SU-DHL-6 (cell line): ENCODE measurements at regions not wholly inside any gene's neighbourhood (a gene's known extent, or its start where the extent isn't known, plus 50 kb on each side); places are given as distances from the start of the nearest gene placed in this dataset.

Experiments
- H2AFZ ChIP-seq: fragments of 200-600 bp; sonication (generic); 2 replicates; pipeline ENCODE4 v1.6.1; 2014; ENCODE audit warnings: low read depth, mild to moderate bottlenecking, moderate library complexity, mixed read lengths, antibody characterized with exemption, low read length; ENCODE audit not compliant: severe bottlenecking
- H3F3A ChIP-seq: fragments of 200-600 bp; shearing (Covaris generic); 2 replicates; pipeline ENCODE4 v1.6.0; 2016; ENCODE audit warnings: antibody characterized with exemption, mild to moderate bottlenecking; ENCODE audit not compliant: insufficient read depth
- H3K27ac ChIP-seq: fragments of 200-600 bp; sonication (generic); 2 replicates; pipeline ENCODE4 v1.5.1; 2016; ENCODE audit warnings: low read depth, mild to moderate bottlenecking, low read length, moderate library complexity, mixed read lengths
- H3K27me3 ChIP-seq: fragments of 200-600 bp; sonication (generic), shearing (Covaris generic); 2 replicates; pipeline ENCODE4 v1.6.0; 2014; ENCODE audit warnings: mild to moderate bottlenecking, low read length
- H3K36me3 ChIP-seq: fragments of 200-600 bp; sonication (generic); 2 replicates; pipeline ENCODE4 v1.6.1; 2014; ENCODE audit warnings: mild to moderate bottlenecking, low read length, mixed read lengths
- H3K4me2 ChIP-seq: fragments of 300-600, 200-600 bp; shearing (Covaris generic), sonication (generic); 2 replicates; pipeline ENCODE4 v1.6.0; 2014; ENCODE audit warnings: low read length, low read depth, mild to moderate bottlenecking; ENCODE audit not compliant: poor library complexity, severe bottlenecking
- H3K4me3 ChIP-seq: fragments of 200-600 bp; sonication (generic); 2 replicates; pipeline ENCODE4 v1.5.1; 2014; ENCODE audit warnings: antibody characterized with exemption, low read length, mild to moderate bottlenecking, mixed read lengths; ENCODE audit not compliant: insufficient read depth, poor library complexity, severe bottlenecking
- H3K79me2 ChIP-seq: fragments of 200-600 bp; sonication (generic); 2 replicates; pipeline ENCODE4 v1.6.1; 2014; ENCODE audit warnings: mild to moderate bottlenecking, low read length, moderate library complexity; ENCODE audit not compliant: insufficient read depth
- H3K9ac ChIP-seq: fragments of 200-600 bp; sonication (generic); 2 replicates; pipeline ENCODE4 v1.7.0; 2014; ENCODE audit warnings: mild to moderate bottlenecking, low read length
- H3K9me2 ChIP-seq: fragments of 200-600 bp; sonication (generic); replicated peaks from 2 replicates; pipeline ENCODE4 v1.6.1; 2014; ENCODE audit warnings: low read length; ENCODE audit not compliant: insufficient read depth
- H3K9me3 ChIP-seq: fragments of 200-600 bp; sonication (generic); 2 replicates; pipeline ENCODE4 v1.6.1; 2014; ENCODE audit warnings: low read length, mixed read lengths; ENCODE audit not compliant: insufficient read depth
- H4K20me1 ChIP-seq: fragments of 200-600 bp; sonication (generic); 2 replicates; pipeline ENCODE4 v1.6.1; 2014; ENCODE audit warnings: low read depth, mild to moderate bottlenecking, antibody characterized with exemption, low read length, moderate library complexity, mixed read lengths
- CTCF ChIP-seq: fragments of 200-600 bp; sonication (generic); IDR thresholded peaks from one replicate; pipeline ENCODE4 v1.5.1; 2017; ENCODE audit warnings: antibody characterized with exemption, mild to moderate bottlenecking, low read length, moderate library complexity; ENCODE audit not compliant: insufficient read depth, poor library complexity, severe bottlenecking
- EZH2phosphoT487 ChIP-seq: fragments of 200-600 bp; sonication (generic), shearing (Covaris generic); conservative IDR thresholded peaks from 2 replicates; pipeline ENCODE4 v1.6.1; 2018; ENCODE audit warnings: mild to moderate bottlenecking, antibody characterized with exemption, low read length, moderate library complexity, mixed read lengths

- H4K20me1 ChIP-seq, result no peaks in the 10 kb centered on the region
- H3F3A ChIP-seq, result no peaks in the 10 kb centered on the region
- no peak overlapping the region for H2AFZ ChIP-seq
- no peaks in the 10 kb centered on the region for H3K9me3 ChIP-seq
- H3K4me3 ChIP-seq, result no peak overlapping the region
- H3K36me3 ChIP-seq, result no peaks in the 10 kb centered on the region
- TF ChIP-seq CTCF (no peak), EZH2phosphoT487 (no peak)
- no peak overlapping the region for H3K4me2 ChIP-seq
- H3K27ac ChIP-seq, result no peak overlapping the region
- no peaks in the 10 kb centered on the region for H3K9me2 ChIP-seq
- H3K9ac ChIP-seq, result no peak overlapping the region
- H3K27me3 ChIP-seq, result no peaks in the 10 kb centered on the region
- no peaks in the 10 kb centered on the region for H3K79me2 ChIP-seq
Measured at GRCh38 chr1:115544131-115544530, 97.6 kb upstream of the VANGL1 start.

- no peak overlapping the region for H3K4me3 ChIP-seq
- no peaks in the 10 kb centered on the region for H3K9me3 ChIP-seq
- no peak overlapping the region for H2AFZ ChIP-seq
- no peaks in the 10 kb centered on the region for H3K27me3 ChIP-seq
- H3K9me2 ChIP-seq, result no peaks in the 10 kb centered on the region
- H3K9ac ChIP-seq, result no peak overlapping the region
- no peaks in the 10 kb centered on the region for H3K36me3 ChIP-seq
- TF ChIP-seq EZH2phosphoT487 (no peak), CTCF (no peak)
- H3K4me2 ChIP-seq, result no peak overlapping the region
- H4K20me1 ChIP-seq, result no peaks in the 10 kb centered on the region
- no peaks in the 10 kb centered on the region for H3K79me2 ChIP-seq
- H3F3A ChIP-seq, result no peaks in the 10 kb centered on the region
- H3K27ac ChIP-seq, result no peak overlapping the region
Measured at GRCh38 chr1:115543247-115543646, 98.5 kb upstream of the VANGL1 start.

- Histone ChIP-seq H3K79me2 (no peaks in the 10 kb centered on the region), H3K4me3 (no peak overlapping the region), H3K9ac (no peak overlapping the region), H3K36me3 (no peaks in the 10 kb centered on the region), H4K20me1 (no peaks in the 10 kb centered on the region), H3F3A (no peaks in the 10 kb centered on the region), H3K9me2 (no peaks in the 10 kb centered on the region), H3K27ac (no peak overlapping the region), H2AFZ (no peak overlapping the region), H3K4me2 (no peak overlapping the region), H3K9me3 (no peaks in the 10 kb centered on the region), H3K27me3 (no peaks in the 10 kb centered on the region)
- TF ChIP-seq CTCF (no peak), EZH2phosphoT487 (no peak)
Measured at GRCh38 chr1:115539736-115540135, 102.0 kb upstream of the VANGL1 start.

- H3K27me3 ChIP-seq, result no peaks in the 10 kb centered on the region
- H2AFZ ChIP-seq, result no peak overlapping the region
- H3K9me3 ChIP-seq, result no peaks in the 10 kb centered on the region
- H3K9ac ChIP-seq, result no peak overlapping the region
- H3K4me2 ChIP-seq, result no peak overlapping the region
- H3K9me2 ChIP-seq, result no peaks in the 10 kb centered on the region
- no peaks in the 10 kb centered on the region for H4K20me1 ChIP-seq
- no peak overlapping the region for H3K27ac ChIP-seq
- TF ChIP-seq EZH2phosphoT487 (no peak), CTCF (no peak)
- H3K4me3 ChIP-seq, result no peak overlapping the region
- no peaks in the 10 kb centered on the region for H3F3A ChIP-seq
- H3K79me2 ChIP-seq, result no peaks in the 10 kb centered on the region
- H3K36me3 ChIP-seq, result no peaks in the 10 kb centered on the region
Measured at GRCh38 chr1:115539061-115539460, 102.7 kb upstream of the VANGL1 start.
